Activated naive CD8-positive, alpha-beta T cell treated with anti-CD3 and anti-CD28 coated beads, Interleukin-2, amount 50 U/mL, for 24 hours (primary cell): ENCODE measurements at regions not wholly inside any gene's neighbourhood (a gene's known extent, or its start where the extent isn't known, plus 50 kb on each side); places are given as distances from the start of the nearest gene placed in this dataset.
"Not testable (repeated sequence)": the region's sequence is repeated elsewhere in the genome, so short reads cannot be mapped to it uniquely, and the experiment has no call there.

Source experiments
- ATAC-seq: fragments of 150-1000 bp; cut with Tn5 transposase; one replicate; pipeline ENCODE4 v1.10.0; 2021
- DNase-seq: peaks from one replicate; pipeline ENCODE4 v3.0.0; 2021
- H3K27ac Mint-ChIP-seq: one replicate; pipeline ENCODE4 v1.8.0; 2021; ENCODE audit warnings: mild to moderate bottlenecking, mixed read lengths
- H3K27me3 Mint-ChIP-seq: one replicate; pipeline ENCODE4 v1.8.0; 2021; ENCODE audit warnings: mixed read lengths
- H3K36me3 Mint-ChIP-seq: one replicate; pipeline ENCODE4 v1.8.0; 2021; ENCODE audit warnings: low read depth, mixed read lengths
- H3K4me1 Mint-ChIP-seq: one replicate; pipeline ENCODE4 v1.8.0; 2021; ENCODE audit warnings: mixed read lengths
- H3K4me3 Mint-ChIP-seq: one replicate; pipeline ENCODE4 v1.8.0; 2021; ENCODE audit warnings: mild to moderate bottlenecking, moderate library complexity, mixed read lengths
- H3K9me3 Mint-ChIP-seq: one replicate; pipeline ENCODE4 v1.8.0; 2021; ENCODE audit warnings: mixed read lengths

- not testable (repeated sequence) for DNase-seq, H3K4me1 Mint-ChIP-seq, H3K27me3 Mint-ChIP-seq, ATAC-seq, H3K36me3 Mint-ChIP-seq, H3K27ac Mint-ChIP-seq, H3K4me3 Mint-ChIP-seq
- peaks cover 10% of the 10 kb centered on the region for H3K9me3 Mint-ChIP-seq
Measured at GRCh38 chr10:56155091-56155513, 206.0 kb downstream of the ZWINT start.

GRCh38 chr10:56146806-56147205 lies 214.3 kb downstream of the ZWINT start:
- no peaks in the 10 kb centered on the region for H3K4me1 Mint-ChIP-seq
- no peaks in the 10 kb centered on the region for H3K9me3 Mint-ChIP-seq
- H3K36me3 Mint-ChIP-seq = no peaks in the 10 kb centered on the region
- H3K4me3 Mint-ChIP-seq = no peak overlapping the region
- H3K27me3 Mint-ChIP-seq = no peaks in the 10 kb centered on the region
- no peak for ATAC-seq
- DNase-seq = no peak
- no peak overlapping the region for H3K27ac Mint-ChIP-seq

GRCh38 chr10:56142092-56142728 lies 218.8 kb downstream of the ZWINT start:
- no peak overlapping the region for H3K27ac Mint-ChIP-seq
- H3K4me3 Mint-ChIP-seq = no peak overlapping the region
- H3K9me3 Mint-ChIP-seq = no peaks in the 10 kb centered on the region
- H3K4me1 Mint-ChIP-seq = no peaks in the 10 kb centered on the region
- ATAC-seq (no peak), DNase-seq (no peak)
- H3K27me3 Mint-ChIP-seq = no peaks in the 10 kb centered on the region
- H3K36me3 Mint-ChIP-seq = no peaks in the 10 kb centered on the region

GRCh38 chr10:56139405-56139804 lies 221.7 kb downstream of the ZWINT start:
- no peak for ATAC-seq

GRCh38 chr10:56135828-56136227 lies 225.2 kb downstream of the ZWINT start:
- Mint-ChIP-seq H3K4me3 (no peak overlapping the region), H3K27ac (no peak overlapping the region), H3K36me3 (no peaks in the 10 kb centered on the region), H3K4me1 (no peaks in the 10 kb centered on the region), H3K9me3 (peaks cover 3% of the 10 kb centered on the region), H3K27me3 (no peaks in the 10 kb centered on the region)
- ATAC-seq (no peak), DNase-seq (no peak)

More at GRCh38 chr10:56139405-56139804, 221.7 kb downstream of the ZWINT start:
- DNase-seq = no peak
- Mint-ChIP-seq H3K4me3 (no peak overlapping the region), H3K36me3 (no peaks in the 10 kb centered on the region), H3K4me1 (no peaks in the 10 kb centered on the region), H3K27me3 (no peaks in the 10 kb centered on the region), H3K9me3 (no peaks in the 10 kb centered on the region), H3K27ac (no peak overlapping the region)

GRCh38 chr10:56123247-56123646 lies 237.8 kb downstream of the ZWINT start:
- H3K27me3 Mint-ChIP-seq = no peaks in the 10 kb centered on the region

GRCh38 chr10:56116684-56117083 lies 244.4 kb downstream of the ZWINT start:
- no peak for ATAC-seq
- no peak for DNase-seq

More at GRCh38 chr10:56123247-56123646, 237.8 kb downstream of the ZWINT start:
- Mint-ChIP-seq H3K9me3 (peaks cover 6% of the 10 kb centered on the region), H3K27ac (no peak overlapping the region), H3K4me1 (no peaks in the 10 kb centered on the region), H3K36me3 (no peaks in the 10 kb centered on the region), H3K4me3 (no peak overlapping the region)
- DNase-seq (no peak), ATAC-seq (no peak)

GRCh38 chr10:56109454-56109853 lies 251.6 kb downstream of the ZWINT start:
- Mint-ChIP-seq H3K9me3 (peaks cover 17% of the 10 kb centered on the region), H3K4me3 (no peak overlapping the region), H3K27ac (no peak overlapping the region), H3K27me3 (no peaks in the 10 kb centered on the region), H3K4me1 (no peaks in the 10 kb centered on the region), H3K36me3 (no peaks in the 10 kb centered on the region)
- ATAC-seq = no peak
- no peak for DNase-seq

More at GRCh38 chr10:56116684-56117083, 244.4 kb downstream of the ZWINT start:
- Mint-ChIP-seq H3K4me3 (no peak overlapping the region), H3K36me3 (no peaks in the 10 kb centered on the region), H3K4me1 (no peaks in the 10 kb centered on the region), H3K9me3 (no peaks in the 10 kb centered on the region), H3K27me3 (no peaks in the 10 kb centered on the region), H3K27ac (no peak overlapping the region)

- H3K9me3 Mint-ChIP-seq = peaks cover 24% of the 10 kb centered on the region
- no peak overlapping the region for H3K4me3 Mint-ChIP-seq
- ATAC-seq = no peak
- no peak overlapping the region for H3K27ac Mint-ChIP-seq
- H3K27me3 Mint-ChIP-seq = no peaks in the 10 kb centered on the region
- no peaks in the 10 kb centered on the region for H3K4me1 Mint-ChIP-seq
- DNase-seq = no peak
- H3K36me3 Mint-ChIP-seq = no peaks in the 10 kb centered on the region
Measured at GRCh38 chr10:56104923-56105322, 256.1 kb downstream of the ZWINT start.

- DNase-seq (no peak), ATAC-seq (no peak)
- Mint-ChIP-seq H3K27me3 (no peaks in the 10 kb centered on the region), H3K27ac (no peak overlapping the region), H3K36me3 (no peaks in the 10 kb centered on the region), H3K9me3 (peaks cover 24% of the 10 kb centered on the region), H3K4me1 (no peaks in the 10 kb centered on the region), H3K4me3 (no peak overlapping the region)
Measured at GRCh38 chr10:56104487-56104886, 256.6 kb downstream of the ZWINT start.

GRCh38 chr10:56096226-56096517 lies 264.9 kb downstream of the ZWINT start:
- DNase-seq = no peak
- H3K4me3 Mint-ChIP-seq = no peak overlapping the region
- H3K4me1 Mint-ChIP-seq = no peaks in the 10 kb centered on the region
- no peaks in the 10 kb centered on the region for H3K27me3 Mint-ChIP-seq
- H3K27ac Mint-ChIP-seq = no peak overlapping the region
- no peak for ATAC-seq
- peaks cover 17% of the 10 kb centered on the region for H3K9me3 Mint-ChIP-seq
- no peaks in the 10 kb centered on the region for H3K36me3 Mint-ChIP-seq

GRCh38 chr10:56095506-56096225 lies 265.4 kb downstream of the ZWINT start:
- Mint-ChIP-seq H3K4me3 (no peak overlapping the region), H3K27ac (no peak overlapping the region), H3K36me3 (no peaks in the 10 kb centered on the region), H3K9me3 (peaks cover 18% of the 10 kb centered on the region), H3K27me3 (no peaks in the 10 kb centered on the region), H3K4me1 (no peaks in the 10 kb centered on the region)
- ATAC-seq (no peak), DNase-seq (no peak)

- H3K36me3 Mint-ChIP-seq, H3K27ac Mint-ChIP-seq, H3K27me3 Mint-ChIP-seq, DNase-seq, ATAC-seq, H3K4me1 Mint-ChIP-seq, H3K4me3 Mint-ChIP-seq: not testable (repeated sequence)
- H3K9me3 Mint-ChIP-seq = peaks cover 23% of the 10 kb centered on the region
Measured at GRCh38 chr10:56093645-56094044, 267.4 kb downstream of the ZWINT start.

- H3K36me3 Mint-ChIP-seq = no peaks in the 10 kb centered on the region
- DNase-seq = no peak
- H3K9me3 Mint-ChIP-seq = peaks cover 23% of the 10 kb centered on the region
- H3K4me1 Mint-ChIP-seq = no peaks in the 10 kb centered on the region
- H3K27me3 Mint-ChIP-seq = no peaks in the 10 kb centered on the region
- no peak overlapping the region for H3K4me3 Mint-ChIP-seq
- H3K27ac Mint-ChIP-seq = no peak overlapping the region
- no peak for ATAC-seq
Measured at GRCh38 chr10:56091872-56092271, 269.2 kb downstream of the ZWINT start.

GRCh38 chr10:56090914-56091540 lies 270.0 kb downstream of the ZWINT start:
- Mint-ChIP-seq H3K27ac (no peak overlapping the region), H3K27me3 (no peaks in the 10 kb centered on the region), H3K36me3 (no peaks in the 10 kb centered on the region), H3K4me3 (no peak overlapping the region), H3K4me1 (no peaks in the 10 kb centered on the region), H3K9me3 (peaks cover 17% of the 10 kb centered on the region)
- ATAC-seq (no peak), DNase-seq (no peak)
